CD4-positive, alpha-beta T cell (primary cell): ENCODE measurements at regions not wholly inside any gene's neighbourhood (a gene's known extent, or its start where the extent isn't known, plus 50 kb on each side); places are given as distances from the start of the nearest gene placed in this dataset.

Source experiments
- ATAC-seq: fragments of 200-7000 bp; cut with Tn5 transposase; one replicate; pipeline ENCODE4 v1.10.0; 2022; ENCODE audit warnings: mild to moderate bottlenecking; ENCODE audit not compliant: poor library complexity
- CTCF ChIA-PET: fragments of 350-600 bp; sonication (Branson Sonifier 250); formaldehyde crosslinking; loops from one replicate; lab custom pipeline; 2021; ENCODE audit warnings: antibody characterized with exemption, inconsistent platforms; lab: Charles Lee
- POLR2A ChIA-PET: fragments of 350-600 bp; sonication (Branson Sonifier 250); formaldehyde crosslinking; loops from one replicate; lab custom pipeline; 2021; ENCODE audit warnings: antibody characterized with exemption, inconsistent platforms; lab: Charles Lee
- DNase-seq, 14 experiments: peaks; one replicate each; pipeline ENCODE4 v3.0.0-alpha.2; 2013 to 2020; ENCODE audit warnings: mixed read lengths in 2 of 14
- H3K27ac ChIP-seq, 2 donors: one replicate each; pipeline versions ENCODE4 v1.5.1 to v1.7.0; 2013; ENCODE audit warnings: low read length in 2 of 2, low read depth in 1 of 2, mild to moderate bottlenecking in 1 of 2
- H3K27me3 ChIP-seq, 2 experiments: 1 replicate in 1 of 2; 2 replicates in 1 of 2; pipeline versions ENCODE4 v1.6.1 to v1.7.0; 2013; ENCODE audit warnings: low read length in 2 of 2, control low read depth in 1 of 2, mild to moderate bottlenecking in 1 of 2, moderate library complexity in 1 of 2; ENCODE audit not compliant: insufficient read depth in 2 of 2, control insufficient read depth in 1 of 2
- H3K36me3 ChIP-seq: one replicate; pipeline ENCODE4 v1.6.1; 2013; ENCODE audit warnings: low read length, control low read depth; ENCODE audit not compliant: insufficient read depth
- H3K4me1 ChIP-seq: one replicate; pipeline ENCODE4 v1.6.1; 2013; ENCODE audit warnings: low read length, control low read depth; ENCODE audit not compliant: insufficient read depth
- H3K4me3 ChIP-seq: one replicate; pipeline ENCODE4 v1.5.1; 2013; ENCODE audit warnings: mild to moderate bottlenecking, low read length, moderate library complexity
- H3K9me3 ChIP-seq, 2 experiments: 1 replicate in 1 of 2; 2 replicates in 1 of 2; pipeline versions ENCODE4 v1.6.1 to v1.7.0; 2013; ENCODE audit warnings: low read length in 2 of 2, mild to moderate bottlenecking in 2 of 2, control low read depth in 1 of 2, moderate library complexity in 1 of 2; ENCODE audit not compliant: control insufficient read depth in 1 of 2, insufficient read depth in 1 of 2
- H3K27ac Mint-ChIP-seq: one replicate; pipeline ENCODE4 v1.8.0; 2020; ENCODE audit warnings: mixed read lengths
- H3K27me3 Mint-ChIP-seq: one replicate; pipeline ENCODE4 v1.8.0; 2021; ENCODE audit warnings: mixed read lengths
- H3K36me3 Mint-ChIP-seq: one replicate; pipeline ENCODE4 v1.8.0; 2021; ENCODE audit warnings: low read depth, mixed read lengths
- H3K4me1 Mint-ChIP-seq: one replicate; pipeline ENCODE4 v1.8.0; 2021; ENCODE audit warnings: low read depth, mixed read lengths
- H3K4me3 Mint-ChIP-seq: one replicate; pipeline ENCODE4 v1.8.0; 2020; ENCODE audit warnings: mild to moderate bottlenecking, mixed read lengths
- H3K9me3 Mint-ChIP-seq: one replicate; pipeline ENCODE4 v1.8.0; 2020; ENCODE audit warnings: mixed read lengths
- intact Hi-C, 2 experiments: fragments of 100-400 bp; cut with DNase I in 1 of 2; cut with micrococcal nuclease in 1 of 2; formaldehyde crosslinking; loops; one replicate each; pipeline versions ENCODE4 v1.15.1 to v1.9.0; 2023 to 2025; cut with DNase I, micrococcal nuclease
- TF ChIP-seq, protein P1 (sequence below): fragments of 200-600 bp; IDR thresholded peaks from one replicate; pipeline ENCODE4 v1.8.0; 2022; ENCODE audit warnings: antibody characterized with exemption, mild to moderate bottlenecking

DNA sequence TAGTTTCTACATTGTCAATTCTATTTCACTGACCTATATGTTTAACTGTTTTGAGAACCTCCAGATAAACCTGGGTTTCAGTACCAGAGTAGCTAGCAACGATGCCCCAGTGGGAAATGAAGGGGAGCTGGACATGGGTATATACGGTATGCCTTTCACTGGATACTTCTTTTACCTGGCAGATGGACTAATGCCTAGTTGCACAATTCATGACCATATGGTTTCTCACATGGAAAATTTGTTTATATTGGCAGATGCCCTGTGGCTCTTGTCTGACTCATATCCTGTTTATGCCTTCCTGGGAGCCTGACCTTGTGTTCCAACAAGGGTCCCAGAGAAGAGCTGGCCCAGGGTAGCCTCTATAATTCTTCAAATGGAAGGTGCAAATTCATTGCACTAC, 144.1 kb downstream of the MAT2B start:
- DNase-seq (no peak), ATAC-seq (no peak)
- Mint-ChIP-seq H3K9me3 (peaks cover 1% of the 10 kb centered on the region), H3K27me3 (no peaks in the 10 kb centered on the region), H3K36me3 (no peaks in the 10 kb centered on the region), H3K27ac (no peak overlapping the region), H3K4me3 (no peak overlapping the region), H3K4me1 (no peaks in the 10 kb centered on the region)
- no peaks in the 10 kb centered on the region for H3K36me3 ChIP-seq
- H3K4me1 ChIP-seq = no peaks in the 10 kb centered on the region
- no peaks in the 10 kb centered on the region for H3K27me3 ChIP-seq
- CTCF ChIA-PET = no interaction called here
- intact Hi-C loops = no loop called here
- peaks cover 0 to 2% of the 10 kb centered on the region in 2 experiments for H3K9me3 ChIP-seq
- H3K4me3 ChIP-seq = no peak overlapping the region
- POLR2A ChIA-PET = no interaction called here
- H3K27ac ChIP-seq = no peak overlapping the region
- TF ChIP-seq, protein P1, sequence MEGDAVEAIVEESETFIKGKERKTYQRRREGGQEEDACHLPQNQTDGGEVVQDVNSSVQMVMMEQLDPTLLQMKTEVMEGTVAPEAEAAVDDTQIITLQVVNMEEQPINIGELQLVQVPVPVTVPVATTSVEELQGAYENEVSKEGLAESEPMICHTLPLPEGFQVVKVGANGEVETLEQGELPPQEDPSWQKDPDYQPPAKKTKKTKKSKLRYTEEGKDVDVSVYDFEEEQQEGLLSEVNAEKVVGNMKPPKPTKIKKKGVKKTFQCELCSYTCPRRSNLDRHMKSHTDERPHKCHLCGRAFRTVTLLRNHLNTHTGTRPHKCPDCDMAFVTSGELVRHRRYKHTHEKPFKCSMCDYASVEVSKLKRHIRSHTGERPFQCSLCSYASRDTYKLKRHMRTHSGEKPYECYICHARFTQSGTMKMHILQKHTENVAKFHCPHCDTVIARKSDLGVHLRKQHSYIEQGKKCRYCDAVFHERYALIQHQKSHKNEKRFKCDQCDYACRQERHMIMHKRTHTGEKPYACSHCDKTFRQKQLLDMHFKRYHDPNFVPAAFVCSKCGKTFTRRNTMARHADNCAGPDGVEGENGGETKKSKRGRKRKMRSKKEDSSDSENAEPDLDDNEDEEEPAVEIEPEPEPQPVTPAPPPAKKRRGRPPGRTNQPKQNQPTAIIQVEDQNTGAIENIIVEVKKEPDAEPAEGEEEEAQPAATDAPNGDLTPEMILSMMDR = no peak

DNA sequence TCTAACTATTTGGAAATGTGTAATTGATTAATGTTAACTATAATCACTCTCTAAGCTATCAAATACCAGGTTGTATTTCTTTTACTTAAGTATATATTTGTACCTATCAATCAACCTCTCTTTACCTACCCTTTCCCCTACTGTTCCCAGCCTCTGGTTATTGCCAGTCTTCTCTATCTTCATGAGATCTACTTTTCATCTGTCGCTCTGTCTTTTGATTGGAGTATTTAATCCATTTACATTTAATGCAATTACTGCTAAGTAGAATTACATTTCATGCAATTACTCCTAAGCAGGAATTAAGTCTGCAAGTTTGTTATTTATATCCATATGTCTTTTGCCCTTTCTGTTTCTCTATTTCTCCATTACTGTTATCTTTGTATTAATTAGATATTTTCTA, 148.1 kb downstream of the MAT2B start:
- Mint-ChIP-seq H3K27ac (no peak overlapping the region), H3K9me3 (peaks cover 6% of the 10 kb centered on the region), H3K4me3 (no peak overlapping the region), H3K27me3 (peaks cover 5% of the 10 kb centered on the region), H3K36me3 (no peaks in the 10 kb centered on the region), H3K4me1 (no peaks in the 10 kb centered on the region)
- no peak overlapping the region for H3K27ac ChIP-seq
- no peaks in the 10 kb centered on the region for H3K27me3 ChIP-seq
- ATAC-seq (no peak), DNase-seq (no peak)
- ChIA-PET CTCF (no interaction called here), POLR2A (no interaction called here)
- peaks cover 0 to 3% of the 10 kb centered on the region in 2 experiments for H3K9me3 ChIP-seq
- H3K4me3 ChIP-seq = no peak overlapping the region
- intact Hi-C loops = no loop called here
- no peaks in the 10 kb centered on the region for H3K4me1 ChIP-seq
- no peaks in the 10 kb centered on the region for H3K36me3 ChIP-seq
- TF ChIP-seq, protein P1 = no peak

DNA sequence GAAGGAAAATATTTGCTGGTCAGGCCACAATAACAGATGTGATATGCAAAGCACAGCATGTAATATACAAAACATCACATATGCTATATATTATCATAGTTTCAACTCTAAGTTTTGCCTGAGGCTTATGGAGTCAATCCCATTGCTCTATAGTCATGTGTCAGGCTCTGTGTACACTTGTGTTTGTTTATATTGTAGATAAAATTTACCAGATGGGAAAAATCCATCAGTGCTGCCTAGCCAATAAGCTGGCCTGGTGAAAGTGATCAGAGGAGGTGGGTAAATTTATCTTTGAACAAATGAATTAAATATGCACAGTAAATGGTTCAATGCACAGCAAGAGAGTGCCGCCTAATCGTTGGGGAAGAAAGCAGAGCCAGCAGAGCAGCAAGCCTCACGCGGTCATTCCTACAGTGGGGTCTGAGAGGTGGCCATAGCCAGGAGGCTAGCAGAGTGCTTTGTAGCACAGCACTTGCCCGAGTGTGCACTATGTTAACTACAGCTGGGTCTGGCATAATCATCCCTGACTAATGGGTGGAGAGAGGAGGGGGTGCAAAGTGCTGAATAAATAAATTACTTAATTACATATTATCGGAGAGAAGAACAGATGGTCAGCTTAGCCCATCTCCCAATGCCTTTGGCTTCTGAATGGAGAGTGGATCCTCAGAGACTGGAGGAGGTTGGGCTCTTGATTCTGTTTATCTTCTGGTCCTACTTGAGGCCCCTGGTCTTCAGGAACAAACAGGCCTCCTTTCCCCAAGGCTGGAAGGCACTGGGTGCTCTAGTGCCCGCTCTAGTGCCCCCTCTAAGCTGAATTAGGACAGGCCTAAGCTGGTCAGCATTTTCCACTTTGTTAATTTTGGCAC, 153.5 kb downstream of the MAT2B start:
- TF ChIP-seq, protein P1 = no peak
- ATAC-seq = no peak
- Histone ChIP-seq H3K36me3 (no peaks in the 10 kb centered on the region), H3K9me3 (peaks cover 0 to 7% of the 10 kb centered on the region in 2 experiments), H3K27ac (no peak overlapping the region), H3K4me1 (no peaks in the 10 kb centered on the region), H3K27me3 (no peaks in the 10 kb centered on the region), H3K4me3 (no peak overlapping the region)
- ChIA-PET CTCF (no interaction called here), POLR2A (no interaction called here)
- H3K4me3 Mint-ChIP-seq = no peak overlapping the region
- H3K36me3 Mint-ChIP-seq = no peaks in the 10 kb centered on the region
- H3K27ac Mint-ChIP-seq = no peak overlapping the region
- intact Hi-C loops = no loop called here
- H3K9me3 Mint-ChIP-seq = peaks cover 6% of the 10 kb centered on the region
- no peak for DNase-seq
- H3K27me3 Mint-ChIP-seq = peaks cover 5% of the 10 kb centered on the region
- H3K4me1 Mint-ChIP-seq = no peaks in the 10 kb centered on the region
